ENCODE measurements at regions not wholly inside any gene's neighbourhood (a gene's known extent, or its start where the extent isn't known, plus 50 kb on each side); places are given as distances from the start of the nearest gene placed in this dataset.

DNA sequence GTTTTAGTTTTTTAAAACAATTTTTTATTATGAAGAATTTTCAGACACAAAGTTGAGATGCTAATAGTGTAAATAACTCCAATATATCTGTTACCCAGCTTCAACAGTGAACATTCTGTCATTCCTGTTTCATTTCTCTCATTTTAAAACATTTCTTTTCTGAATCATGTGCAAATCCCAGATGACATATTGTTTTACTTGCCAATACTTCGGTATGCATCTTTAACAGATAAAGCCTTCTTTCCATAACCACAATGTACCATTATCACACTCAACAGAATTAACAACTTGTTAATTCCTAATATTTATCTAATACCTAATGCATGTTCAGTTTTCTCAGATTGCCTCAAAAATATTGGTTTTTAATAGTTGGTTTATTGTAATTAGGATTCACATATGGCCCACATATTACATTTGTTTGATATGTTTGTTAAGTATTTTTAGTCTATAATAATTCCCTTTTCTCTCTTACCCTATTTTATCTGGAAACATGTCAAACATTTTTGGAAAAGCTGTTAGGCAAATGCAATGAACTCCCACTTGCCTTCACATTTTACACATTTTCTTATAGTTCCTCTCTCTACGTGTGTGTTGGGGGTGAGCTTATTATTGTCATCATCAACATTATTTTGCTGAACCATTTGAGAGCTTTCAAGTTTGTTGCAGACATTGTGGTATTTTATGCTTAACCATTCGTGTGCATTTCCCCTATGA is 58.7 kb upstream of the ANKRD55 start:
- dilution Hi-C loops (cut with MboI; ENCODE audit: extremely low pct_ligation_motif_present, low sequenced_read_pairs), result no loop called here
- no peaks in the 10 kb centered on the region for H3K36me3 ChIP-seq (ENCODE audit: control insufficient read depth in 2 of 2, extremely low read depth in 1 of 2, insufficient read depth in 2 of 2, low read length in 2 of 2)
- DNase-seq (ENCODE audit: low read depth, low spot score), result no peak
- TF ChIP-seq, protein P1, sequence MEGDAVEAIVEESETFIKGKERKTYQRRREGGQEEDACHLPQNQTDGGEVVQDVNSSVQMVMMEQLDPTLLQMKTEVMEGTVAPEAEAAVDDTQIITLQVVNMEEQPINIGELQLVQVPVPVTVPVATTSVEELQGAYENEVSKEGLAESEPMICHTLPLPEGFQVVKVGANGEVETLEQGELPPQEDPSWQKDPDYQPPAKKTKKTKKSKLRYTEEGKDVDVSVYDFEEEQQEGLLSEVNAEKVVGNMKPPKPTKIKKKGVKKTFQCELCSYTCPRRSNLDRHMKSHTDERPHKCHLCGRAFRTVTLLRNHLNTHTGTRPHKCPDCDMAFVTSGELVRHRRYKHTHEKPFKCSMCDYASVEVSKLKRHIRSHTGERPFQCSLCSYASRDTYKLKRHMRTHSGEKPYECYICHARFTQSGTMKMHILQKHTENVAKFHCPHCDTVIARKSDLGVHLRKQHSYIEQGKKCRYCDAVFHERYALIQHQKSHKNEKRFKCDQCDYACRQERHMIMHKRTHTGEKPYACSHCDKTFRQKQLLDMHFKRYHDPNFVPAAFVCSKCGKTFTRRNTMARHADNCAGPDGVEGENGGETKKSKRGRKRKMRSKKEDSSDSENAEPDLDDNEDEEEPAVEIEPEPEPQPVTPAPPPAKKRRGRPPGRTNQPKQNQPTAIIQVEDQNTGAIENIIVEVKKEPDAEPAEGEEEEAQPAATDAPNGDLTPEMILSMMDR (optimal IDR thresholded peaks at IDR 0.05 in 1 of 3, IDR thresholded peaks at IDR 0.05 in 1 of 3, conservative IDR thresholded peaks at IDR 0.05 in 1 of 3; ENCODE audit: extremely low read depth in 1 of 3, insufficient read depth in 2 of 3, low read length in 3 of 3), result no peak
- no peak for TF ChIP-seq EZH2 (IDR thresholded peaks at IDR 0.05; ENCODE audit: low read length)
- H4K20me1 ChIP-seq (ENCODE audit: control insufficient read depth, extremely low read depth, insufficient read depth, low read length), result no peaks in the 10 kb centered on the region
- H3K4me3 ChIP-seq (ENCODE audit: control insufficient read depth in 2 of 3, extremely low read depth in 1 of 3, insufficient read depth in 2 of 3, low read depth in 1 of 3, low read length in 3 of 3), result no peak overlapping the region
- no peak overlapping the region for H3K4me2 ChIP-seq (ENCODE audit: control insufficient read depth, extremely low read depth, insufficient read depth, low read depth, low read length)
- H3K4me1 ChIP-seq (ENCODE audit: control insufficient read depth, extremely low read depth, insufficient read depth, low read length), result no peaks in the 10 kb centered on the region
- H2AFZ ChIP-seq (ENCODE audit: control insufficient read depth, low read length), result no peak overlapping the region
- H3K9ac ChIP-seq (ENCODE audit: control insufficient read depth, extremely low read depth, insufficient read depth, low read length), result no peak overlapping the region
- no peaks in the 10 kb centered on the region for H3K79me2 ChIP-seq (ENCODE audit: control insufficient read depth, insufficient read depth, low read length)
- FAIRE-seq, result no peak
- no peaks in the 10 kb centered on the region for H3K9me1 ChIP-seq (ENCODE audit: control insufficient read depth, extremely low read depth, insufficient read depth, low read length)
- H3K27me3 ChIP-seq (ENCODE audit: control insufficient read depth, extremely low read depth, insufficient read depth, low read length), result no peaks in the 10 kb centered on the region
- no peak overlapping the region for H3K27ac ChIP-seq (ENCODE audit: control insufficient read depth, insufficient read depth, low read length)
- no peaks in the 10 kb centered on the region for H3K9me3 ChIP-seq (ENCODE audit: control insufficient read depth, low read depth, low read length)

DNA sequence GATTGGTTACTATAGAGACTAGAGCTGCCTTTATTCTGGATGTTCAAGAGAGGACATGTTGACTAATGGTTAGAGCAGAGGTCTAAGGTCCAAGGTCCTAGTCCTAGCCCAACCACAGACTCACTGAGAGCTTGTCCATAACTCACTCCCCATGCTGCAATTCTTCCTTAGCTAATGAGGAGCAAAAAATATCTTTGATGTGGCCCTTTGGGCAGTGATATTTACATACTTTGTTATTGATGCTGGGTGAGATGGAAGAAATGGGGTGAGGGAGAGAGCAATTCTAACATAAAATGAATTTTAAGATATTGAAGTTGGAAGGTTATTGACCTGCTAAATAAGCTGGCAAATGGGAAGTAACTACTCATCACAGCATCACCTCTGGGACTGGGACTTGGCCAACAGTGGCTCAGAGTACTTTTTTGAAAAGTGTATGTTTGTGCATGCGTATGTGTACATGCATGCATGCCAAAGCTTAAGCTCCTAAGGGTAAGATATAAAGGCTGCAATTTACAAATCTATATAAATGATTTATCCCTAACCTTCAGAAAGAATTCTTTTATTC is 58.0 kb upstream of the ANKRD55 start:
- H2AFZ ChIP-seq (ENCODE audit: control insufficient read depth, low read length), result no peak overlapping the region
- FAIRE-seq (no peak), DNase-seq (ENCODE audit: low read depth, low spot score) (no peak)
- H3K9me3 ChIP-seq (ENCODE audit: control insufficient read depth, low read depth, low read length), result no peaks in the 10 kb centered on the region
- no peaks in the 10 kb centered on the region for H3K4me1 ChIP-seq (ENCODE audit: control insufficient read depth, extremely low read depth, insufficient read depth, low read length)
- dilution Hi-C loops (cut with MboI; ENCODE audit: extremely low pct_ligation_motif_present, low sequenced_read_pairs), result no loop called here
- H3K79me2 ChIP-seq (ENCODE audit: control insufficient read depth, insufficient read depth, low read length), result no peaks in the 10 kb centered on the region
- H3K4me3 ChIP-seq (ENCODE audit: control insufficient read depth in 2 of 3, extremely low read depth in 1 of 3, insufficient read depth in 2 of 3, low read depth in 1 of 3, low read length in 3 of 3), result no peak overlapping the region
- no peaks in the 10 kb centered on the region for H4K20me1 ChIP-seq (ENCODE audit: control insufficient read depth, extremely low read depth, insufficient read depth, low read length)
- H3K27me3 ChIP-seq (ENCODE audit: control insufficient read depth, extremely low read depth, insufficient read depth, low read length), result no peaks in the 10 kb centered on the region
- no peak overlapping the region for H3K9ac ChIP-seq (ENCODE audit: control insufficient read depth, extremely low read depth, insufficient read depth, low read length)
- TF ChIP-seq, protein P1 (optimal IDR thresholded peaks at IDR 0.05 in 1 of 3, IDR thresholded peaks at IDR 0.05 in 1 of 3, conservative IDR thresholded peaks at IDR 0.05 in 1 of 3; ENCODE audit: extremely low read depth in 1 of 3, insufficient read depth in 2 of 3, low read length in 3 of 3), result no peak
- TF ChIP-seq EZH2 (IDR thresholded peaks at IDR 0.05; ENCODE audit: low read length), result no peak
- no peaks in the 10 kb centered on the region for H3K36me3 ChIP-seq (ENCODE audit: control insufficient read depth in 2 of 2, extremely low read depth in 1 of 2, insufficient read depth in 2 of 2, low read length in 2 of 2)
- H3K4me2 ChIP-seq (ENCODE audit: control insufficient read depth, extremely low read depth, insufficient read depth, low read depth, low read length), result no peak overlapping the region
- no peaks in the 10 kb centered on the region for H3K9me1 ChIP-seq (ENCODE audit: control insufficient read depth, extremely low read depth, insufficient read depth, low read length)
- H3K27ac ChIP-seq (ENCODE audit: control insufficient read depth, insufficient read depth, low read length), result no peak overlapping the region
